ENCODE measurements at regions not wholly inside any gene's neighbourhood (a gene's known extent, or its start where the extent isn't known, plus 50 kb on each side); places are given as distances from the start of the nearest gene placed in this dataset.
"Not testable (repeated sequence)": the region's sequence is repeated elsewhere in the genome, so short reads cannot be mapped to it uniquely, and the experiment has no call there.

GRCh38 chr11:19615341-19616183 lies 97.1 kb upstream of the NAV2 start:
- Mint-ChIP-seq H3K27ac (no peak overlapping the region), H3K4me1 (ENCODE audit: low read depth) (no peaks in the 10 kb centered on the region), H3K36me3 (ENCODE audit: low read depth) (no peaks in the 10 kb centered on the region), H3K4me3 (no peak overlapping the region), H3K9me3 (peaks cover 7% of the 10 kb centered on the region), H3K27me3 (no peaks in the 10 kb centered on the region)
- no peak for TF ChIP-seq CTCF (IDR thresholded peaks at IDR 0.05)
- intact Hi-C loops (cut with micrococcal nuclease) = no loop called here
- ATAC-seq (no peak), DNase-seq (no peak)
- ChIA-PET CTCF (no interaction called here), POLR2A (no interaction called here)

GRCh38 chr11:19614370-19614940 lies 98.2 kb upstream of the NAV2 start:
- Mint-ChIP-seq H3K36me3 (ENCODE audit: low read depth) (no peaks in the 10 kb centered on the region), H3K27me3 (no peaks in the 10 kb centered on the region), H3K4me1 (ENCODE audit: low read depth) (no peaks in the 10 kb centered on the region), H3K27ac (no peak overlapping the region), H3K9me3 (peaks cover 7% of the 10 kb centered on the region), H3K4me3 (no peak overlapping the region)
- TF ChIP-seq CTCF (IDR thresholded peaks at IDR 0.05) = no peak
- no peak for ATAC-seq
- intact Hi-C loops (cut with micrococcal nuclease) = no loop called here
- POLR2A ChIA-PET = no interaction called here
- DNase-seq = no peak
- CTCF ChIA-PET = no interaction called here

GRCh38 chr11:19612025-19612424 lies 100.6 kb upstream of the NAV2 start:
- ATAC-seq; H3K9me3 Mint-ChIP-seq; H3K4me1 Mint-ChIP-seq (ENCODE audit: low read depth); POLR2A ChIA-PET; H3K36me3 Mint-ChIP-seq (ENCODE audit: low read depth); DNase-seq; H3K4me3 Mint-ChIP-seq; H3K27me3 Mint-ChIP-seq; CTCF ChIA-PET; H3K27ac Mint-ChIP-seq; intact Hi-C loops (cut with micrococcal nuclease): not testable (repeated sequence)

GRCh38 chr11:19607656-19608360 lies 104.8 kb upstream of the NAV2 start:
- CTCF ChIA-PET = no interaction called here
- H3K27me3 Mint-ChIP-seq = peaks cover 3% of the 10 kb centered on the region
- TF ChIP-seq CTCF (IDR thresholded peaks at IDR 0.05) = no peak

GRCh38 chr11:19606856-19607655 lies 105.6 kb upstream of the NAV2 start:
- Mint-ChIP-seq H3K4me3 (no peak overlapping the region), H3K4me1 (ENCODE audit: low read depth) (no peaks in the 10 kb centered on the region), H3K36me3 (ENCODE audit: low read depth) (no peaks in the 10 kb centered on the region), H3K27me3 (peaks cover 3% of the 10 kb centered on the region), H3K27ac (no peak overlapping the region), H3K9me3 (peaks cover 7% of the 10 kb centered on the region)
- CTCF ChIA-PET = no interaction called here
- DNase-seq = no peak
- POLR2A ChIA-PET = no interaction called here
- TF ChIP-seq CTCF (IDR thresholded peaks at IDR 0.05) = no peak
- no peak for ATAC-seq
- intact Hi-C loops (cut with micrococcal nuclease) = no loop called here

More at GRCh38 chr11:19607656-19608360, 104.8 kb upstream of the NAV2 start:
- POLR2A ChIA-PET = no interaction called here
- Mint-ChIP-seq H3K4me3 (no peak overlapping the region), H3K9me3 (peaks cover 13% of the 10 kb centered on the region), H3K36me3 (ENCODE audit: low read depth) (no peaks in the 10 kb centered on the region), H3K27ac (no peak overlapping the region), H3K4me1 (ENCODE audit: low read depth) (no peaks in the 10 kb centered on the region)
- intact Hi-C loops (cut with micrococcal nuclease) = no loop called here
- DNase-seq = no peak
- no peak for ATAC-seq
